ACC112 (cell line): ENCODE measurements at regions not wholly inside any gene's neighbourhood (a gene's known extent, or its start where the extent isn't known, plus 50 kb on each side); places are given as distances from the start of the nearest gene placed in this dataset.
A peak's percentile ranks its signal among the peaks of the same experiment; 100 is the strongest.

Experiments
- H2AFZ ChIP-seq: fragments of 200-600 bp; sonication (generic); one replicate; pipeline ENCODE4 v1.6.0; 2017; ENCODE audit warnings: antibody characterized with exemption, low read length; ENCODE audit not compliant: unreplicated experiment
- H3K27ac ChIP-seq: fragments of 200-600 bp; sonication (generic); 2 replicates; pipeline ENCODE4 v1.5.1; 2014; ENCODE audit warnings: low read depth, mild to moderate bottlenecking, antibody characterized with exemption, low read length, moderate library complexity
- H3K27me3 ChIP-seq: fragments of 200-600 bp; sonication (generic); 2 replicates; pipeline ENCODE4 v1.6.1; 2014; ENCODE audit warnings: mild to moderate bottlenecking, antibody characterized with exemption, low read length, moderate library complexity, mixed read lengths; ENCODE audit not compliant: insufficient read depth
- H3K36me3 ChIP-seq: fragments of 200-600 bp; sonication (generic); 2 replicates; pipeline ENCODE4 v1.6.1; 2016; ENCODE audit warnings: mild to moderate bottlenecking, antibody characterized with exemption, low read length, moderate library complexity, mixed read lengths; ENCODE audit not compliant: insufficient read depth
- H3K4me1 ChIP-seq: fragments of 200-600 bp; sonication (generic); one replicate; pipeline ENCODE4 v1.6.1; 2016; ENCODE audit warnings: low read length, mixed read lengths; ENCODE audit not compliant: insufficient read depth, unreplicated experiment, control insufficient read depth
- H3K4me3 ChIP-seq: fragments of 200-600 bp; sonication (generic); 2 replicates; pipeline ENCODE4 v1.5.1; 2014; ENCODE audit warnings: mild to moderate bottlenecking, low read depth, low read length
- H3K79me2 ChIP-seq: fragments of 200-600 bp; sonication (generic); one replicate; pipeline ENCODE4 v1.6.0; 2016; ENCODE audit warnings: low read length; ENCODE audit not compliant: control insufficient read depth, unreplicated experiment, insufficient read depth

DNA sequence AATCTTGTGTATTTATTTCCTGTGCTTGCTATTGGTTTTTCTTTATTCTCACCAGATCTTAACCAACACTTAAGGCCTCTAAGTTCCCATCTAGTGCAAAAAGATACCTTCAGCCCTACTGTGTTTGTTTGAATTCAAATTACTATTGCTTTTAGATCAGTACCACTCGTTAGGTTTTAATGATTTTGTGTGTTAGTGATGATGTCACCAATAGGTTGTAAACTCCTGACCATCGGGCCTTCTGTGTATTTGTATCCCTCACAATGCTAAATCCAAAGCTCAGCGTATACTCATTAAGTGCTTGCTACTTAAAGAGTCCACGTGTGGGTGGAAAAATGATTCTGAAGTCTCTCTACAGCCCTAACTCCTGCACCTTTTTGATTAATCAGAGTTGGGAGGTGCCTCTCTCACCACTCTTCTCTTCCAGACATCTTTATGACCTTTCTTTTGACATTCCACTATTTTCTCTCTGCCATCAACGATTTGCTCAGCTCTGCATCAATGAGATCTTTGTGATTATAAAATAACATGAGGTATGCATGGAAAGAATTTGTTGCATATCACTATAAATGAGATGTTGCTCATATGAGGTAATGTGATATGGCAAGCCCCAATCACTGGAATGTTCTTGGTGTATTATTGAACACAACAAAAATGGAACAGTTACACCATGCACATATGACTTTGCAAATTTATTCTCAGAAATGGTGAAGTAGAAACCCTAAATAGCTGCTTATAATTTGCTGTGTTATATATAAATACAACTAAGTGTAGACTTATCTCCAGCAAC lies 55.1 kb upstream of the LAMA2 start:
- Histone ChIP-seq H3K27ac (no peak overlapping the region), H3K79me2 (no peaks in the 10 kb centered on the region), H3K4me3 (no peak overlapping the region), H2AFZ (no peak overlapping the region), H3K4me1 (no peaks in the 10 kb centered on the region), H3K36me3 (no peaks in the 10 kb centered on the region), H3K27me3 (no peaks in the 10 kb centered on the region)

DNA sequence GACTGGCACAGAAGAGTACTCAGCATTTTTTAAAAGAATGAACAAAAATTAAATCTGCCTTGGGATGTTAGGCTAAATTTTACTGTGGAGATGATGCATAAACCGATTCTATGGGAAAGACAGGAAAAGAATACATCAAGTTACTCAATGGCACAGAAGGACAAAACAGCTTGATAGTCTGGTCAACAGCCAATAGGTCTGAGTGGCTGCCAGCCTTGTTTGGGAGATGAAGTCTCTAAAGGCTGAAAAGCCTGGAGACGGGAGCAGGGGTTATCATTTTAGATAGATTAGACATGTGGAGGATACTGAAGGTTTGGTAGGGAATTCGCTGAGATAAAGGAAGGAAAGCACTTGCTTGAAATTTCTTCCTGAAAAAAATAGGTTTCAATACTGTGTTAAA lies 56.3 kb upstream of the LAMA2 start:
- Histone ChIP-seq H3K36me3 (no peaks in the 10 kb centered on the region), H3K27ac (no peak overlapping the region), H3K27me3 (no peaks in the 10 kb centered on the region), H3K79me2 (no peaks in the 10 kb centered on the region), H3K4me1 (no peaks in the 10 kb centered on the region), H2AFZ (no peak overlapping the region), H3K4me3 (no peak overlapping the region)

DNA sequence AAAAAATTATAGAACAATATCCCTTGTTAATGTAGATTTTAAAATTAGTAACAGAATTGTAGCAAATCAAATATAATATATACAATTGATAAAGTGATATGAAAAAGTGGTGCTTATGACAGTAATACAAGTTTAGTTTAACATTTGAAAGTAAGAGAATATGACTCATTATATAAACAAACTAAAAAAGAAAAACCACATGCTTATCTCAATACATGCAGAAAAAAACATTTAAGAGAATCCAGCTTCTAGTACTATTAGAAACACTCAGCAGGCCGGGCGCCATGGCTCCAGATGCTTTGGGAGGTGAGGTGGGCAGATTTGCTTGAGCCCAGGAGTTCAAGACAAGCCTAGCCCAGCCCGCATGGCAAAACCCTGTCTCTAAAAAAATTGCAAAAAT lies 60.7 kb upstream of the LAMA2 start:
- H3K36me3 ChIP-seq = no peaks in the 10 kb centered on the region
- H3K27me3 ChIP-seq = no peaks in the 10 kb centered on the region
- H3K4me3 ChIP-seq = no peak overlapping the region
- H3K27ac ChIP-seq = no peak overlapping the region
- no peaks in the 10 kb centered on the region for H3K79me2 ChIP-seq
- no peak overlapping the region for H2AFZ ChIP-seq
- no peaks in the 10 kb centered on the region for H3K4me1 ChIP-seq

DNA sequence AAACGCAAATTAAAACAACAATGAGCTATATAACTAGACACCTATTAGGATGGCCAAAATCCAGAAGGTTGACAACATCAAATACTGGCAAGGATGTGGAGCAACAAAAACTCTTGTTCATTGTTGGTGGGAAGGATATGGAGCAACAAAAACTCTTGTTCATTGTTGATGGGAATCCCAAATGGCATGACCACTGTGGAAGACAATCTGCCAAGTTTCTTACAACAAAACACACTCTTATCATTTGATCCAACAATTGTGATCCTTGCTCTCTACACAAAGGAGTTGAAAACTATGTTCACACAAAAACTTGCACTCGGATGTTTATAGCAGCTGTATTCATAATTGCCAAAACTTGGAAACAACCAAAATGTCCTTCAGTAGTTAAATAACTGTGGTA lies 61.8 kb upstream of the LAMA2 start:
- H3K27ac ChIP-seq = no peak overlapping the region
- H2AFZ ChIP-seq = no peak overlapping the region
- no peaks in the 10 kb centered on the region for H3K4me1 ChIP-seq

DNA sequence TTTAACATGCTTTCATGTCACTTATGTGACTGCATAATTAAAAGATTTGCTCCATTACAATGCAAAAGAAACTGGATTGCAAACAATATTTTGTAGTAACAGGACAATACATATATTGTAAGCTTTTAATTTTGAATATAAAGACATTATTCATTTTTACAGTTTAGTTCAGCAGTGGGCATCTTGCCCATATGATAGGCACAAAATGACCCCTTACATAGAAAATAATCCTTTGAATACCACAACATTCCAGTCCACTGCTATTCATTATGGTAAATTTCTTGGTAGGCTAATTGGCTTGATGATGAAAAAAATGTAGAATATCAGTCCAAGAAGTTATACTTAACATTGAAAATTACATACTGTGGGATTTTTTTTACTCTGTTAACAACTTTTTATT lies 74.1 kb upstream of the LAMA2 start:
- H3K36me3 ChIP-seq = no peaks in the 10 kb centered on the region
- no peak overlapping the region for H3K27ac ChIP-seq
- H3K4me3 ChIP-seq = no peak overlapping the region
- no peak overlapping the region for H2AFZ ChIP-seq
- H3K27me3 ChIP-seq = no peaks in the 10 kb centered on the region
- no peaks in the 10 kb centered on the region for H3K79me2 ChIP-seq
- H3K4me1 ChIP-seq = peaks cover 10% of the 10 kb centered on the region

More for the DNA sequence above, 61.8 kb upstream of the LAMA2 start:
- Histone ChIP-seq H3K79me2 (no peaks in the 10 kb centered on the region), H3K4me3 (no peak overlapping the region), H3K27me3 (no peaks in the 10 kb centered on the region), H3K36me3 (no peaks in the 10 kb centered on the region)

DNA sequence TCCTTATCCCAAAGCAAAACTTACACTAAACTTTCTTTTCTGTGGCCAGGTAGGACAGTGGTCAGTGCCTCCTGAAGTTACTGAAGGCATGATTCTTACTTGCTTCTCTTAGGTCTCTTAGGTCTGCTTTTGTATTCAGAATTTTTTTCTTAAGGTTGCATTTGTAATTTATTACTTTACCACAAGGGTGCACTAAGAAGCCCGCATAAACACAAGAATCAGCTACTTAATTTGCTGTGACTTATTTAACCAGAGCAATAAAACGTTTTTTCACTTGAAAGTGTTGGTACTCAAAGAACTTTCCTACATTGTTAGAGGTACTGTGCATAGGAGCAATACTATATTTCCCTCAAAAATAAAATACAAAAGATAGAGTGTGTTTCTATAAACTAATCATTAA lies 75.4 kb upstream of the LAMA2 start:
- H3K4me1 ChIP-seq = peaks cover 13% of the 10 kb centered on the region
- H3K27me3 ChIP-seq = no peaks in the 10 kb centered on the region

DNA sequence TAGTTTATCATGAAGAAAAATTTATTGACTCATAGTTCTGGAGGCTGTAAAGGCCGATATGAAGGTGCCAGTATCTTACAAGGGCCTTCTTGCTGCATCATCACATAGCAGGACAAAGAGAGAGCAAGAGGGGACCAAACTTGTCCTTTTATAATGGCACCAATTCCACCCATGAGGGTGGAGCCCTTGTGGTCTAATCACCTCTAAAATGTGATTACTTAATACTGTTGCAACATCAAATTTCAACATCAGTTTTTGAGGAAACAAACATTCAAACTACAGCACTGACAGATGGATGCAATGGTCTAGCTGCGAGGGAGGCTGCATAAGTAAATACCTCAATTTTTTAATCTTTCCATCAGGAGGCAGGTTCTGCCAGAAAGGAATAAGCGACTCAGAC lies 76.7 kb upstream of the LAMA2 start:
- Histone ChIP-seq H3K4me1 (peaks cover 13% of the 10 kb centered on the region), H3K27me3 (no peaks in the 10 kb centered on the region), H3K36me3 (0 out of 2 replicates have a peak, but pooled peaks cover 3% of the 10 kb centered on the region), H3K27ac (no peak overlapping the region), H2AFZ (no peak overlapping the region), H3K79me2 (no peaks in the 10 kb centered on the region), H3K4me3 (no peak overlapping the region)

More for the DNA sequence above, 75.4 kb upstream of the LAMA2 start:
- H3K4me3 ChIP-seq = no peak overlapping the region
- no peak overlapping the region for H3K27ac ChIP-seq
- no peaks in the 10 kb centered on the region for H3K36me3 ChIP-seq
- no peaks in the 10 kb centered on the region for H3K79me2 ChIP-seq
- H2AFZ ChIP-seq = no peak overlapping the region

DNA sequence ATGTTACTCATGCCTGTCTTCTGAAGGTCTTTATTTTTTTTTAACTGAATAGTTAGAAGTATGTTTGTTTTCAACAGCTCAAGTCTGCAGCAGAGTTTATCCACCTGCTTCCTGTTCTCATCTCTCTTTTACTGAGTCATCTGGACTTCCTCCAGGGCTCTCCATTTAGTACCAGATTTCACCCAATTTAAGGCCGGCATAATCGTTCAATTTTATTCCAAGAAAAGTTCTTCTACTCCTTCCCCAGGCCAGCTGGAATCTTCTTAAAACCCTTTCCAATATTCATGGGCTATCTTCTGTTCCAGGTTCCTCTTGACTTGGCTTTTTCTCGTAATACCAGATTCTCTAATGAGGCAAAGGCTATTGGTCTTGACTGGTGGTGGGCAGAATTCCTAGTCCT lies 79.0 kb upstream of the LAMA2 start:
- H3K27ac ChIP-seq = no peak overlapping the region
- H2AFZ ChIP-seq = peak overlapping the region; percentile 7
- peaks cover 3% of the 10 kb centered on the region; the same call in 1 of the 2 replicates for H3K36me3 ChIP-seq
- H3K27me3 ChIP-seq = no peaks in the 10 kb centered on the region
- H3K4me3 ChIP-seq = no peak overlapping the region
- H3K79me2 ChIP-seq = no peaks in the 10 kb centered on the region
- peaks cover 13% of the 10 kb centered on the region for H3K4me1 ChIP-seq

DNA sequence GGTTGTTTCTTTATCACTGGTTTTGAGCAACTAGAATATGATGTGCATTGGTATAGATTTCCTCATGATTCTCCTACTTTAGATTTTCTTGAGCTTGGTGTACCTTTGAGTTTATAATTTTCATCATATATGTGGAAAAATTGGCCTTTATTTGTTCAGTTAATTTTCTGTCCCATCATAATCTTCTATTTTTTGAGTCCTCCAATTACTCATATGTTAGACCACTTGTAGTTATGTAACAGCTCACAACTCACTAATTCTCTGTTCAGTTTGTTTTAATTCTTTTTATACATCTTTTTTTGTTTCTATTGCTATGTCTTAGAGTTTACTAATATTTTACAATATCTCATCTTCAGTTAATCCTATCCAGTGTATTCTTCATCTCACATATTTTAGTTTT lies 81.3 kb upstream of the LAMA2 start:
- H3K79me2 ChIP-seq = no peaks in the 10 kb centered on the region
- no peak overlapping the region for H3K4me3 ChIP-seq
- H3K4me1 ChIP-seq = peaks cover 13% of the 10 kb centered on the region
- H3K27me3 ChIP-seq = no peaks in the 10 kb centered on the region
- peaks cover 3% of the 10 kb centered on the region; the same call in 1 of the 2 replicates for H3K36me3 ChIP-seq
- H3K27ac ChIP-seq = no peak overlapping the region
- no peak overlapping the region for H2AFZ ChIP-seq

DNA sequence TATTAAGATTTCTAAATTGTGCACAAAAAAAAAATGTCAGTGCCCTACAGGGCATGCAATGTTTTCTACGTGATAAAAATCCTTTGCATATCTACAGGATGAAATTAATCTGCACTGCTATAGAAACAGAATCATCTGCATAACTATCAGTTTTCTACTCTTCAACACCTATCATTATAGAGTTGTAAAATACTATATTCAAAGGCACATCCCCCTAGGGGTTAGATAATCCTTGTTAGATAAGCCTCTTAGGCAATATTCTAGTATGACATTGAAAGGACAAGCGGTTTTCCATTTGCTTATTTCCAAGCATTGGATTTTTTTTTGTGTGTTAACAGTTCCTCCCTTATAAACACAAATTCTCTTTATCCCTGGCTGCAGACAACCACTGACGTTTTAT lies 98.7 kb upstream of the LAMA2 start:
- Histone ChIP-seq H3K27me3 (no peaks in the 10 kb centered on the region; the same call in 1 of the 2 replicates), H3K27ac (no peak overlapping the region)

DNA sequence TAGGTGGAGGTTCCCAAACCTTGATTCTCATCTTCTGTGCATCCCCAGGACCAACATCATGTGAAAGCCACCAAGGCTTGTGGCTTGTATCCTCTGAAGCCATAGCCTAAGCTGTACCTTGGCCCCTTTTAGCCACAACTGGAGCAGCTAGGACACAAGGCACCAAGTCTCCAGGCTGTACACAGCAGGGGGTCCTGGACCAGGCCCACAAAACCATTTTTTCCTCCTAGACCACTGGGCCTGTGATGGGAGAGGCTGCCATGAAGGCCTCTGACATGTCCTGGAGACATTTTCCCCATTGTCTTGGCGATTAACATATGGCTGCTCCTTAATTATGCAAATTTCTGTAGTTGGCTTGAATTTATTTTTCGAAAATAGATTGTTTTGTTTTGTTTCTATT lies 114.8 kb upstream of the LAMA2 start:
- Histone ChIP-seq H3K27me3 (no peaks in the 10 kb centered on the region), H3K4me1 (no peaks in the 10 kb centered on the region), H2AFZ (no peak overlapping the region), H3K4me3 (no peak overlapping the region), H3K36me3 (no peaks in the 10 kb centered on the region), H3K27ac (no peak overlapping the region), H3K79me2 (no peaks in the 10 kb centered on the region)

More for the DNA sequence above, 98.7 kb upstream of the LAMA2 start:
- no peak overlapping the region for H3K4me3 ChIP-seq
- H3K79me2 ChIP-seq = no peaks in the 10 kb centered on the region
- H2AFZ ChIP-seq = no peak overlapping the region
- no peaks in the 10 kb centered on the region for H3K4me1 ChIP-seq
- H3K36me3 ChIP-seq = no peaks in the 10 kb centered on the region
